ENCODE measurements at regions not wholly inside any gene's neighbourhood (a gene's known extent, or its start where the extent isn't known, plus 50 kb on each side); places are given as distances from the start of the nearest gene placed in this dataset.
A peak's percentile ranks its signal among the peaks of the same experiment; 100 is the strongest.
"Not testable (repeated sequence)": the region's sequence is repeated elsewhere in the genome, so short reads cannot be mapped to it uniquely, and the experiment has no call there.

- DNase-seq (ENCODE audit: low spot score), result no peak
Observed at GRCh38 chr1:87398641-87399040, 70.0 kb downstream of the LMO4 start.

- no peak for DNase-seq (ENCODE audit: low spot score)
Observed at GRCh38 chr1:87399264-87399663, 70.6 kb downstream of the LMO4 start.

- DNase-seq (ENCODE audit: low spot score), result no peak
Observed at GRCh38 chr1:87399701-87400100, 71.0 kb downstream of the LMO4 start.

- DNase-seq (ENCODE audit: low spot score), result no peak
Observed at GRCh38 chr1:87400813-87401212, 72.1 kb downstream of the LMO4 start.

- DNase-seq (ENCODE audit: low spot score), result no peak
Observed at GRCh38 chr1:87402241-87403002, 73.7 kb downstream of the LMO4 start.

GRCh38 chr1:87403061-87403820 is 74.6 kb downstream of the LMO4 start:
- no peak for DNase-seq (ENCODE audit: low spot score)

GRCh38 chr1:87404296-87404695 is 75.6 kb downstream of the LMO4 start:
- no peak for DNase-seq (ENCODE audit: low spot score)

GRCh38 chr1:87408665-87409248 is 80.1 kb downstream of the LMO4 start:
- no peak for DNase-seq (ENCODE audit: low spot score)

- DNase-seq (ENCODE audit: low spot score), result peak; percentile 5
Observed at GRCh38 chr1:87410776-87411480, 82.2 kb downstream of the LMO4 start.

- not testable (repeated sequence) for DNase-seq (ENCODE audit: low spot score)
Observed at GRCh38 chr1:87413846-87414245, 85.2 kb downstream of the LMO4 start.

- peak; percentile 3 for DNase-seq (ENCODE audit: low spot score)
Observed at GRCh38 chr1:87418048-87418447, 89.4 kb downstream of the LMO4 start.

GRCh38 chr1:87421809-87422208 is 93.1 kb downstream of the LMO4 start:
- no peak for DNase-seq (ENCODE audit: low spot score)

- DNase-seq (ENCODE audit: low spot score), result no peak
Observed at GRCh38 chr1:87424541-87424940, 95.9 kb downstream of the LMO4 start.

GRCh38 chr1:87426463-87427249 is 98.0 kb downstream of the LMO4 start:
- peak; percentile 80 for DNase-seq (ENCODE audit: low spot score)

GRCh38 chr1:87428367-87428766 is 99.7 kb downstream of the LMO4 start:
- DNase-seq (ENCODE audit: low spot score), result no peak

- DNase-seq (ENCODE audit: low spot score), result no peak
Observed at GRCh38 chr1:87428883-87429282, 100.2 kb downstream of the LMO4 start.

- no peak for DNase-seq (ENCODE audit: low spot score)
Observed at GRCh38 chr1:87432685-87433084, 104.0 kb downstream of the LMO4 start.

GRCh38 chr1:87433101-87433500 is 104.4 kb downstream of the LMO4 start:
- not testable (repeated sequence) for DNase-seq (ENCODE audit: low spot score)

GRCh38 chr1:87435484-87435883 is 106.8 kb downstream of the LMO4 start:
- no peak for DNase-seq (ENCODE audit: low spot score)

- not testable (repeated sequence) for DNase-seq (ENCODE audit: low spot score)
Observed at GRCh38 chr1:87436115-87436514, 107.4 kb downstream of the LMO4 start.

- no peak for DNase-seq (ENCODE audit: low spot score)
Observed at GRCh38 chr1:87436534-87436933, 107.9 kb downstream of the LMO4 start.
